SK-N-SH treated with all-trans-retinoic acid at 6 μM for 48 hours (cell line): ENCODE measurements at regions not wholly inside any gene's neighbourhood (a gene's known extent, or its start where the extent isn't known, plus 50 kb on each side); places are given as distances from the start of the nearest gene placed in this dataset.

ENCODE experiments used
- PATZ1 ChIP-seq: fragments of 250-450 bp; sonication (Bioruptor Pico); IDR thresholded peaks from 2 replicates; pipeline ENCODE4 v1.8.0; 2020; ENCODE audit warnings: mild to moderate bottlenecking, moderate library complexity, borderline replicate concordance
- RARB ChIP-seq: fragments of 250-450 bp; sonication (Bioruptor Pico); IDR thresholded peaks from 2 replicates; pipeline ENCODE4 v1.8.0; 2021; ENCODE audit warnings: mild to moderate bottlenecking, moderate library complexity

- TF ChIP-seq RARB (CRISPR knock-in tag) (no peak), PATZ1 (no peak)
These were observed 900.0 kb downstream of the JRKL start for GRCh38 chr11:97289823-97290222.
